Lower lobe of right lung (tissue), 2 donors: ENCODE measurements at regions not wholly inside any gene's neighbourhood (a gene's known extent, or its start where the extent isn't known, plus 50 kb on each side); places are given as distances from the start of the nearest gene placed in this dataset.
A peak's percentile ranks its signal among the peaks of the same experiment; 100 is the strongest.

ENCODE experiments used
- ATAC-seq, 2 donors: fragments of 200-7000 bp; cut with Tn5 transposase; one replicate each; pipeline ENCODE4 v1.9.1; 2020 to 2022; ENCODE audit warnings: mild to moderate bottlenecking in 2 of 2, moderate library complexity in 2 of 2
- DNase-seq: peaks from one replicate; pipeline ENCODE4 v3.0.0-alpha.2; 2020
- H3K27ac ChIP-seq: fragments of 200-600 bp; one replicate; pipeline ENCODE4 v1.8.0; 2022
- H3K27me3 ChIP-seq: fragments of 200-600 bp; one replicate; pipeline ENCODE4 v1.8.0; 2022; ENCODE audit warnings: low read depth
- H3K36me3 ChIP-seq: fragments of 200-600 bp; one replicate; pipeline ENCODE4 v1.8.0; 2022; ENCODE audit warnings: mild to moderate bottlenecking
- H3K4me1 ChIP-seq: fragments of 200-600 bp; one replicate; pipeline ENCODE4 v1.8.0; 2022
- H3K4me3 ChIP-seq: fragments of 200-600 bp; one replicate; pipeline ENCODE4 v1.8.0; 2022; ENCODE audit warnings: mild to moderate bottlenecking
- H3K9me3 ChIP-seq: fragments of 200-600 bp; one replicate; pipeline ENCODE4 v1.8.0; 2022
- intact Hi-C: fragments of 100-400 bp; cut with DNase I; formaldehyde crosslinking; loops from one replicate; pipeline ENCODE4 v1.11.0; 2022
- TF ChIP-seq, protein P1 (sequence below): fragments of 200-600 bp; IDR thresholded peaks from one replicate; pipeline ENCODE4 v1.8.0; 2022; ENCODE audit warnings: antibody characterized with exemption, mild to moderate bottlenecking
- donor health status: DM: no; HTN: yes; CAD: no; lungs with severe emphysema.

DNA sequence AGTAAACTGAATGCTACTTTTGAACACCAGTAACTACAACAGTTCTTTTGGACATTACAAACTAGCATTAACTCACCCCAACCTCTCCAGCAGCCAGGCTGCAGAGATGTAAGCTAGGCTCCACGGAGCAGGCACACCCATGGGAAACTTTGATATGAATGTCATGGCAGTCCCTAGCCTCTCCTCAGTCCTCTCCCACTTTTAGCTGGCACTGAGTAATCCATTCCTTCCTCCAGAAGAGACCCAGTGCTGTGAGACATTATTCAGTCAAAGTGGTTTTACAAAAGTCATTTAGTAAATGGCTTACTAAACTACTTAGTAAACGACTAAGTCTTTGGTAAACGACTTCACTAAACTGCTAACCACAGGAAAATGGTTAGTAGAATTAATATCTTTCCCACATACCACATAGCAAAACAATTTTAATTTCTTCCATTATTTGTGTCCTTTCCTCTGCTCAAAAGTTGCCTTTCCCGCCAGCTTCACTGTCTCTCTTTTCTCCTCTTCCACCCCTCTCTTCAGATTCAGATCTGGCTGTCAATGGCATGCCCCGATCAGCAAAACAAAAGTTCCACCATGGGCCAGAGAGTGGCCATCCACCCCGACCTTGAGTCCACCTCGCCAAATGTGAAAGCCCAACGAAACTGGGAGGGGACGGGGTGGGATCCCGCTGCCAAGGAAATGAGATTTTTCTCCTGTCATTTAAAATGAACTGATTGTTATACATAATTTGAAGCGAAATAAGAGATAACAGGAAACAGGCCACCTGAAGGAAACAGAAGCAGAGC lies 67.5 kb upstream of the TJP1 start:
- Histone ChIP-seq H3K9me3 (no peaks in the 10 kb centered on the region), H3K4me3 (no peak overlapping the region), H3K36me3 (no peaks in the 10 kb centered on the region), H3K27me3 (no peaks in the 10 kb centered on the region), H3K4me1 (peaks cover 8% of the 10 kb centered on the region), H3K27ac (no peak overlapping the region)
- no peak for ATAC-seq
- intact Hi-C loops = no loop called here
- DNase-seq = no peak
- TF ChIP-seq, protein P1, sequence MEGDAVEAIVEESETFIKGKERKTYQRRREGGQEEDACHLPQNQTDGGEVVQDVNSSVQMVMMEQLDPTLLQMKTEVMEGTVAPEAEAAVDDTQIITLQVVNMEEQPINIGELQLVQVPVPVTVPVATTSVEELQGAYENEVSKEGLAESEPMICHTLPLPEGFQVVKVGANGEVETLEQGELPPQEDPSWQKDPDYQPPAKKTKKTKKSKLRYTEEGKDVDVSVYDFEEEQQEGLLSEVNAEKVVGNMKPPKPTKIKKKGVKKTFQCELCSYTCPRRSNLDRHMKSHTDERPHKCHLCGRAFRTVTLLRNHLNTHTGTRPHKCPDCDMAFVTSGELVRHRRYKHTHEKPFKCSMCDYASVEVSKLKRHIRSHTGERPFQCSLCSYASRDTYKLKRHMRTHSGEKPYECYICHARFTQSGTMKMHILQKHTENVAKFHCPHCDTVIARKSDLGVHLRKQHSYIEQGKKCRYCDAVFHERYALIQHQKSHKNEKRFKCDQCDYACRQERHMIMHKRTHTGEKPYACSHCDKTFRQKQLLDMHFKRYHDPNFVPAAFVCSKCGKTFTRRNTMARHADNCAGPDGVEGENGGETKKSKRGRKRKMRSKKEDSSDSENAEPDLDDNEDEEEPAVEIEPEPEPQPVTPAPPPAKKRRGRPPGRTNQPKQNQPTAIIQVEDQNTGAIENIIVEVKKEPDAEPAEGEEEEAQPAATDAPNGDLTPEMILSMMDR = no peak

DNA sequence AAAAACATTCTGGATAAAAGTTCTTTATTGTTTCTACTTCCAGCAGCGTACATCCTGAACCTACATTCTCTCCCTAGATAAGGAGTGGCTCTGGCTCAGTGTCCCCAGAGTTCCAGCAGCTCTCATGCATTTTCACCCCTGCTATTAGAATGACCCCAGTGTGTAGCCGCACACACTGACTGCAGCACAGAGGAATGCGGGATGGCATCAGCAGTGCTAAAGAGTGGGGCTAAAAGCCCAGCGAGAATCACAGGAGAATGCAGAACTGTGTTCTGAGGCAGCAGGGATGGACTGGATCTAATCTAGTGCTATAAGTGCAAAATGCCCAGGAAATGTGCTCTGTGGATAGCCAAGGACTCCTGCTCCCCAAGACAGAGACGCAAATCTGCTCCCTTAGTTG lies 66.4 kb upstream of the TJP1 start:
- Histone ChIP-seq H3K4me1 (peaks cover 8% of the 10 kb centered on the region), H3K27ac (no peak overlapping the region), H3K4me3 (no peak overlapping the region), H3K27me3 (no peaks in the 10 kb centered on the region), H3K36me3 (no peaks in the 10 kb centered on the region), H3K9me3 (no peaks in the 10 kb centered on the region)
- intact Hi-C loops = no loop called here
- peak in 1 of 2 donors; percentile 37 for ATAC-seq
- DNase-seq = no peak
- TF ChIP-seq, protein P1 = no peak

DNA sequence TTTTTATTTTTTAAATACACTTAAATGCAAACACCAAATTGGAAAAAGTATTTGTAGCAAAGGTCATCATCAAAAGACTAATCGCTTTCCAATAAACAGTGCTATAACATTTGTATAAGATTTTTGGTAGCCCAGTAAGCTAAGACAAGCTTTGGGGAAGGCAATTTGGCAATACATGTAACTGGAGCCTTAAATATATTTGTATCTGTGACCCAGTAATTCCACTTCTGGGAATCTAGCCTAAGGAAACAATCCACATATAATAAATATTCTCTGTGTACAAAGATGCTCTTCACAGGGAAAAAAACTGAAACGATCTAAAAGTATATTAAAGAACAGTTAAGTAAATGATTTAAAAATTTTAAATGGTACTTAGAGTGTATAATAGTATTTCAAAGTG lies 65.5 kb upstream of the TJP1 start:
- Histone ChIP-seq H3K27ac (no peak overlapping the region), H3K9me3 (no peaks in the 10 kb centered on the region), H3K36me3 (no peaks in the 10 kb centered on the region), H3K4me1 (peaks cover 8% of the 10 kb centered on the region), H3K4me3 (no peak overlapping the region), H3K27me3 (no peaks in the 10 kb centered on the region)
- intact Hi-C loops = no loop called here
- ATAC-seq (no peak), DNase-seq (no peak)
- TF ChIP-seq, protein P1 = no peak

DNA sequence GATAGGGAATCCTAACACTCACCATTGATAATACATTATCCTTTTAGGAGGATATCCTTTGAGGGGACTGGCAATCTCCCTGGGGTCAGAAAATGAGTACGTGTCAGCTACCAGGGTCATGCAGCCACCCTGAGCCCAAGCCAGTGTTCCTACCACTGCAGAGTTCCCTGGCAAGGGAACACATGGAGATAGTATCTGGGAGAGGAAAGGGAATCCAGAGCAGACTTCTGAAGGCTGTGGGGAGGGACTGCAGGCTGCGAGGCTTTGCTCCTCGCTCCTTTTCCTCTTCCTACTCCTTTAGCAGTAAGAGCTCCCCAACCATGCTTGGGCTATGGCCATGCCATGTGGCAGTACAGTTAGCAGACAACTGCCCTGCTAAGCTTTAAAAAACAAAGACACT lies 62.9 kb upstream of the TJP1 start:
- TF ChIP-seq, protein P1 = no peak
- Histone ChIP-seq H3K27me3 (no peaks in the 10 kb centered on the region), H3K9me3 (no peaks in the 10 kb centered on the region), H3K36me3 (no peaks in the 10 kb centered on the region), H3K27ac (peak overlapping the region; percentile 19), H3K4me1 (peaks cover 8% of the 10 kb centered on the region), H3K4me3 (no peak overlapping the region)
- ATAC-seq = no peak
- intact Hi-C loops = no loop called here
- no peak for DNase-seq

DNA sequence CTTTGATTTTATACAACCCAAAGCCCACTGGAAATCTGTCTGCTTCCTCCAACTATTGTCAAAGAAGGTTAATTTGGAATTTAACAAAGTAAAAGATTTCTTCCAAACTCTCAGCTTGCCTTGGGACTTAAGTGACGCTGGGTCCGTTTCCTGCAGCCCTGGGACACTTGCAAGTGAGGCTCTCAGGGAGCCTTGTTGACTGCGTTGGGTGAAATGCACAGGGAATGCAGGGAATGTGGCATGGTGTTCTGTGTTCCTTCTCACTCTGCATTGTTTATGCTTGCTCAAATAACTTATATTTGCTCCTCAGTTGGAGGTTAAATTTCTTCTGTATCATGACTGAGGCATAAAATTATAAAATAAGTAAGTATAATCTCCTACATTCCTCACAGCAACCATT lies 60.9 kb upstream of the TJP1 start:
- intact Hi-C loops = no loop called here
- Histone ChIP-seq H3K4me3 (no peak overlapping the region), H3K27ac (no peak overlapping the region), H3K9me3 (no peaks in the 10 kb centered on the region), H3K36me3 (no peaks in the 10 kb centered on the region), H3K27me3 (no peaks in the 10 kb centered on the region), H3K4me1 (no peaks in the 10 kb centered on the region)
- ATAC-seq (peak in 1 of 2 donors; percentile 73), DNase-seq (no peak)
- TF ChIP-seq, protein P1 = no peak
